ENCODE measurements at regions not wholly inside any gene's neighbourhood (a gene's known extent, or its start where the extent isn't known, plus 50 kb on each side); places are given as distances from the start of the nearest gene placed in this dataset.

GRCh38 chr6:25017932-25018567 is 82.3 kb upstream of the RIPOR2 start:
- peak; percentile 71 to 91 (median 83) for ATAC-seq
- intact Hi-C loops (cut with DNase I), result loop anchor here (2.0 to 5.0 kb wide), 2 partner anchors 161 kb away; no protein-coding TSS in a partner anchor
- H3K27ac ChIP-seq, result no peak overlapping the region
- no peaks in the 10 kb centered on the region for H3K27me3 ChIP-seq (ENCODE audit: insufficient read depth in 3 of 3, low read length in 2 of 3)
- no peaks in the 10 kb centered on the region for H3K9me3 ChIP-seq
- no peaks in the 10 kb centered on the region for H3K36me3 ChIP-seq (ENCODE audit: insufficient read depth in 1 of 2, low read depth in 1 of 2)
- WGBS, 3 donors, result 45 to 56% (median 47%) methylated on average over 7 of the region's 7 CpGs
- H3K4me1 ChIP-seq, result no peaks in the 10 kb centered on the region
- peak; percentile 66 for TF ChIP-seq CTCF (IDR thresholded peaks at IDR 0.05)
- no peak overlapping the region for H3K4me3 ChIP-seq
- peak; percentile 51 to 76 for DNase-seq

- Histone ChIP-seq H3K27me3 (ENCODE audit: insufficient read depth in 3 of 3, low read length in 2 of 3) (no peaks in the 10 kb centered on the region), H3K4me3 (no peak overlapping the region), H3K36me3 (ENCODE audit: insufficient read depth in 1 of 2, low read depth in 1 of 2) (no peaks in the 10 kb centered on the region), H3K4me1 (no peaks in the 10 kb centered on the region), H3K27ac (no peak overlapping the region), H3K9me3 (no peaks in the 10 kb centered on the region)
- ATAC-seq (no peak), DNase-seq (no peak)
- intact Hi-C loops (cut with DNase I), result loop anchor here in 1 of 2 donors (5.0 kb wide), 1 partner anchor 161 kb away; no protein-coding TSS in a partner anchor
- TF ChIP-seq CTCF (IDR thresholded peaks at IDR 0.05), result no peak
- 78 to 84% (median 80%) methylated on average over 4 of the region's 4 CpGs for WGBS, 3 donors
Observed at GRCh38 chr6:25018568-25018954, 82.8 kb upstream of the RIPOR2 start.

GRCh38 chr6:25022140-25022553 is 86.4 kb upstream of the RIPOR2 start:
- no peak for DNase-seq
- ATAC-seq, result no peak
- WGBS, 3 donors, result 82 to 93% (median 89%) methylated on average over 3 of the region's 3 CpGs
- Histone ChIP-seq H3K4me1 (no peaks in the 10 kb centered on the region), H3K36me3 (ENCODE audit: insufficient read depth in 1 of 2, low read depth in 1 of 2) (no peaks in the 10 kb centered on the region), H3K9me3 (no peaks in the 10 kb centered on the region), H3K27ac (no peak overlapping the region), H3K4me3 (no peak overlapping the region), H3K27me3 (ENCODE audit: insufficient read depth in 3 of 3, low read length in 2 of 3) (no peaks in the 10 kb centered on the region)
- no peak for TF ChIP-seq CTCF (IDR thresholded peaks at IDR 0.05)
- intact Hi-C loops (cut with DNase I), result no loop called here

- intact Hi-C loops (cut with DNase I), result no loop called here
- H3K4me3 ChIP-seq, result no peak overlapping the region
- 94 to 95% (median 95%) methylated on average over 22 of the region's 22 CpGs for WGBS, 3 donors
- H3K27me3 ChIP-seq (ENCODE audit: insufficient read depth in 3 of 3, low read length in 2 of 3), result no peaks in the 10 kb centered on the region
- no peaks in the 10 kb centered on the region for H3K36me3 ChIP-seq (ENCODE audit: insufficient read depth in 1 of 2, low read depth in 1 of 2)
- H3K27ac ChIP-seq, result no peak overlapping the region
- H3K9me3 ChIP-seq, result no peaks in the 10 kb centered on the region
- TF ChIP-seq CTCF (IDR thresholded peaks at IDR 0.05), result no peak
- H3K4me1 ChIP-seq, result no peaks in the 10 kb centered on the region
- DNase-seq, result no peak
- ATAC-seq, result no peak
Observed at GRCh38 chr6:25023781-25024180, 88.0 kb upstream of the RIPOR2 start.

- TF ChIP-seq CTCF (IDR thresholded peaks at IDR 0.05), result no peak
- ATAC-seq (no peak), DNase-seq (no peak)
- Histone ChIP-seq H3K27ac (no peak overlapping the region), H3K9me3 (no peaks in the 10 kb centered on the region), H3K27me3 (ENCODE audit: insufficient read depth in 3 of 3, low read length in 2 of 3) (no peaks in the 10 kb centered on the region), H3K36me3 (ENCODE audit: insufficient read depth in 1 of 2, low read depth in 1 of 2) (no peaks in the 10 kb centered on the region), H3K4me1 (no peaks in the 10 kb centered on the region), H3K4me3 (no peak overlapping the region)
- intact Hi-C loops (cut with DNase I), result no loop called here
- WGBS, 3 donors, result 65 to 91% (median 76%) methylated on average over 3 of the region's 3 CpGs
Observed at GRCh38 chr6:25024821-25025220, 89.1 kb upstream of the RIPOR2 start.
